HepG2 (cell line): ENCODE measurements at regions not wholly inside any gene's neighbourhood (a gene's known extent, or its start where the extent isn't known, plus 50 kb on each side); places are given as distances from the start of the nearest gene placed in this dataset.

Source experiments
- CEBPZ ChIP-seq: IDR thresholded peaks from 2 replicates; pipeline ENCODE4 v1.6.1; 2012; ENCODE audit warnings: low read length, improper control_type of control experiment
- GZF1 ChIP-seq: sonication (generic); formaldehyde crosslinking; IDR thresholded peaks from 2 replicates; pipeline ENCODE4 v1.5.1; 2020; ENCODE audit warnings: mild to moderate bottlenecking, missing genetic modification reagents
- HNF1A ChIP-seq, 2 experiments: sonication (generic) in 1 of 2; formaldehyde crosslinking in 1 of 2; IDR thresholded peaks; 2 replicates each; pipeline versions ENCODE4 v1.4.0 to v1.6.1; 2016 to 2020; ENCODE audit warnings: borderline replicate concordance in 1 of 2, low read depth in 1 of 2, mild to moderate bottlenecking in 1 of 2, missing genetic modification reagents in 1 of 2
- KLF13 ChIP-seq: sonication (generic); formaldehyde crosslinking; IDR thresholded peaks from 2 replicates; pipeline ENCODE4 v1.4.0; 2020; ENCODE audit warnings: mild to moderate bottlenecking, missing genetic modification reagents
- MAX ChIP-seq: IDR thresholded peaks from 2 replicates; pipeline ENCODE4 v1.6.1; 2012; ENCODE audit warnings: inconsistent platforms
- NFIB ChIP-seq: sonication (generic); formaldehyde crosslinking; IDR thresholded peaks from 2 replicates; pipeline ENCODE4 v1.9.0; 2021; ENCODE audit warnings: missing genetic modification reagents, mild to moderate bottlenecking, borderline replicate concordance
- RARG ChIP-seq: sonication (generic); formaldehyde crosslinking; IDR thresholded peaks from 2 replicates; pipeline ENCODE4 v1.4.0; 2020; ENCODE audit warnings: low read depth, mild to moderate bottlenecking, missing genetic modification reagents
- RELA ChIP-seq: sonication (generic); formaldehyde crosslinking; IDR thresholded peaks from 2 replicates; pipeline ENCODE4 v1.4.0; 2020; ENCODE audit warnings: missing genetic modification reagents
- TRIM24 ChIP-seq: sonication (generic); formaldehyde crosslinking; IDR thresholded peaks from 2 replicates; pipeline ENCODE4 v1.8.0; 2022; ENCODE audit warnings: mild to moderate bottlenecking, missing genetic modification reagents
- ZFP91 ChIP-seq: sonication (generic); formaldehyde crosslinking; IDR thresholded peaks from 2 replicates; pipeline ENCODE4 v1.9.0; 2022; ENCODE audit warnings: missing genetic modification reagents, mild to moderate bottlenecking, borderline replicate concordance
- ZNF446 ChIP-seq: sonication (generic); formaldehyde crosslinking; IDR thresholded peaks from 2 replicates; pipeline ENCODE4 v1.5.0; 2020; ENCODE audit warnings: mild to moderate bottlenecking, missing genetic modification reagents
- ZNF614 ChIP-seq: IDR thresholded peaks from 2 replicates; pipeline ENCODE4 v1.6.1; 2018; ENCODE audit warnings: missing biosample characterization, missing genetic modification reagents, inconsistent platforms, borderline replicate concordance
- ZNF652 ChIP-seq: IDR thresholded peaks from 2 replicates; pipeline ENCODE4 v1.6.1; 2016; ENCODE audit warnings: low read depth, borderline replicate concordance
- ZNF710 ChIP-seq: sonication (generic); formaldehyde crosslinking; IDR thresholded peaks from 2 replicates; pipeline ENCODE4 v1.5.0; 2020; ENCODE audit warnings: mild to moderate bottlenecking, missing genetic modification reagents, borderline replicate concordance
- ZNF740 ChIP-seq: sonication (generic); formaldehyde crosslinking; IDR thresholded peaks from 2 replicates; pipeline ENCODE4 v1.4.0; 2020; ENCODE audit warnings: missing genetic modification reagents

- TF ChIP-seq ZFP91 = peak; percentile 69; the same call in 1 of the 2 replicates
- no peak for TF ChIP-seq CEBPZ
- TF ChIP-seq ZNF710 (CRISPR knock-in tag) = 0 out of 2 replicates have a peak, but pooled peaks have one; percentile 52
- TF ChIP-seq MAX = peak; percentile 71
- peak; percentile 17; the same call in 1 of the 2 replicates for TF ChIP-seq ZNF614 (CRISPR knock-in tag)
- no peak for TF ChIP-seq HNF1A (IDR thresholded peaks at IDR 0.05; ENCODE audit: low read depth)
- TF ChIP-seq HNF1A (CRISPR knock-in tag; IDR thresholded peaks at IDR 0.05; ENCODE audit: borderline replicate concordance) = peak; percentile 84; the same call in 1 of the 2 replicates
- no peak for TF ChIP-seq RELA (CRISPR knock-in tag)
- TF ChIP-seq GZF1 (CRISPR knock-in tag) = no peak
- no peak for TF ChIP-seq ZNF446 (CRISPR knock-in tag)
- TF ChIP-seq NFIB (CRISPR knock-in tag) = no peak
- no peak for TF ChIP-seq ZNF652 (CRISPR knock-in tag)
- no peak for TF ChIP-seq RARG
- TF ChIP-seq KLF13 (CRISPR knock-in tag) = peak; percentile 40; the same call in 1 of the 2 replicates
- no peak for TF ChIP-seq TRIM24 (CRISPR knock-in tag)
- no peak for TF ChIP-seq ZNF740 (CRISPR knock-in tag)
These were observed 439.8 kb downstream of the RNF144A start (continued) for GRCh38 chr2:7356909-7357584.
